Endodermal cell (in vitro differentiated cells): ENCODE measurements at regions not wholly inside any gene's neighbourhood (a gene's known extent, or its start where the extent isn't known, plus 50 kb on each side); places are given as distances from the start of the nearest gene placed in this dataset.

Source experiments
- DNase-seq: peaks from one replicate; pipeline ENCODE4 v3.0.0-alpha.2; 2017
- H3K27ac ChIP-seq: 2 replicates; pipeline ENCODE4 v1.5.1; 2013; ENCODE audit warnings: mild to moderate bottlenecking, low read depth, low read length, moderate library complexity
- H3K27me3 ChIP-seq: 2 replicates; pipeline ENCODE4 v1.6.1; 2013; ENCODE audit warnings: mild to moderate bottlenecking, low read length, moderate library complexity; ENCODE audit not compliant: insufficient read depth, control insufficient read depth, poor library complexity, severe bottlenecking
- H3K36me3 ChIP-seq: 2 replicates; pipeline ENCODE4 v1.7.0; 2013; ENCODE audit warnings: mild to moderate bottlenecking, low read length, moderate library complexity; ENCODE audit not compliant: control insufficient read depth, insufficient read depth
- H3K4me1 ChIP-seq: one replicate; pipeline ENCODE4 v1.7.0; 2013; ENCODE audit warnings: low read length; ENCODE audit not compliant: control insufficient read depth, insufficient read depth
- H3K4me3 ChIP-seq: 2 replicates; pipeline ENCODE4 v1.5.1; 2013; ENCODE audit warnings: mild to moderate bottlenecking, low read length, moderate library complexity
- H3K9ac ChIP-seq: 2 replicates; pipeline ENCODE4 v1.6.1; 2013; ENCODE audit warnings: mild to moderate bottlenecking, low read length, moderate library complexity; ENCODE audit not compliant: poor library complexity, severe bottlenecking; ENCODE audit errors: extremely low read depth
- H3K9me3 ChIP-seq: 2 replicates; pipeline ENCODE4 v1.6.1; 2013; ENCODE audit warnings: mild to moderate bottlenecking, low read length, moderate library complexity; ENCODE audit not compliant: control insufficient read depth
- H3K27ac Mint-ChIP-seq: 2 replicates; pipeline ENCODE4 v1.8.0; 2020; ENCODE audit warnings: mixed read lengths
- H3K27me3 Mint-ChIP-seq: 2 replicates; pipeline ENCODE4 v1.8.0; 2021; ENCODE audit warnings: mild to moderate bottlenecking, mixed read lengths; ENCODE audit not compliant: insufficient read depth
- H3K36me3 Mint-ChIP-seq: 2 replicates; pipeline ENCODE4 v1.8.0; 2020; ENCODE audit warnings: low read depth, mixed read lengths
- H3K4me1 Mint-ChIP-seq: 2 replicates; pipeline ENCODE4 v1.8.0; 2020; ENCODE audit warnings: mixed read lengths
- H3K4me3 Mint-ChIP-seq: 2 replicates; pipeline ENCODE4 v1.8.0; 2020; ENCODE audit warnings: mild to moderate bottlenecking, moderate library complexity, mixed read lengths
- H3K9me3 Mint-ChIP-seq: 2 replicates; pipeline ENCODE4 v1.8.0; 2020; ENCODE audit warnings: mild to moderate bottlenecking, mixed read lengths
- CTCF ChIP-seq: fragments of 200-600 bp; sonication (generic); conservative IDR thresholded peaks from 2 replicates; pipeline ENCODE4 v1.5.0; 2021; ENCODE audit warnings: antibody characterized with exemption, mild to moderate bottlenecking
- WGBS, 2 experiments: methylation state at CpG; one replicate each; pipeline versions ENCODE4 v1.1.5 to v1.1.7; 2013; ENCODE audit warnings: missing lambda C conversion rate in 2 of 2, mixed read lengths in 1 of 2; ENCODE audit not compliant: insufficient coverage in 1 of 2, insufficient read length in 1 of 2; 5-methylcytosine and 5-hydroxymethylcytosine counted together

- H3K9me3 Mint-ChIP-seq: peaks cover 5% of the 10 kb centered on the region
- no peak overlapping the region for H3K4me3 Mint-ChIP-seq
- Histone ChIP-seq H3K4me3 (no peak overlapping the region), H3K9me3 (no peaks in the 10 kb centered on the region), H3K27ac (no peak overlapping the region), H3K27me3 (no peaks in the 10 kb centered on the region), H3K4me1 (no peaks in the 10 kb centered on the region), H3K9ac (no peak overlapping the region), H3K36me3 (no peaks in the 10 kb centered on the region)
- peaks cover 3% of the 10 kb centered on the region for H3K4me1 Mint-ChIP-seq
- no peak overlapping the region for H3K27ac Mint-ChIP-seq
- no peaks in the 10 kb centered on the region for H3K36me3 Mint-ChIP-seq
- DNase-seq: no peak
- no peak for TF ChIP-seq CTCF
- H3K27me3 Mint-ChIP-seq: no peaks in the 10 kb centered on the region
Measured at GRCh38 chr13:102508411-102508810, 88.4 kb upstream of the TPP2 start.

DNA sequence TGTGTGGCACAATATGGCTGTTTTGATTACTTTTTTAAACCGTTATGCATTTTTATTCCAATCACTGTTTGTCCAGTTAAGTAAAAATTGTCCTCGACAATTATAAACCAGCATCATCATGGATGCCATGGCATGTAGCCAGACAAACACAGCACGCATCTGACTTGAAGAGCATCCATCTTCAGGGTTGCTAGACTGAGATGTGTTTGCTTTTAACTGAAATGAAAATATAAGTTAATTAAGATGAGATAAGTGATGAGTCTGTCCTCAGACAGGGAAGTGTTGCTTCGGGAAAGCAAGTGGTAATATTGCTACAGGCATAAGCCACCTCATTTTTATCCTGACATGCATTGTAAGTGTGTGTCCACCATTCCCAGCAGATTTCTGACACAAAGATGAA, 92.8 kb upstream of the TPP2 start:
- H3K36me3 ChIP-seq: no peaks in the 10 kb centered on the region
- Mint-ChIP-seq H3K4me1 (peaks cover 6% of the 10 kb centered on the region), H3K27ac (no peak overlapping the region), H3K36me3 (no peaks in the 10 kb centered on the region), H3K9me3 (peaks cover 5% of the 10 kb centered on the region), H3K4me3 (no peak overlapping the region), H3K27me3 (no peaks in the 10 kb centered on the region)
- no peak overlapping the region for H3K9ac ChIP-seq
- no peak overlapping the region for H3K4me3 ChIP-seq
- H3K9me3 ChIP-seq: no peaks in the 10 kb centered on the region
- no peaks in the 10 kb centered on the region for H3K27me3 ChIP-seq
- WGBS, 2 experiments: 91 to 95% methylated on average over 4 of the region's 4 CpGs
- no peak for TF ChIP-seq CTCF
- H3K4me1 ChIP-seq: no peaks in the 10 kb centered on the region
- DNase-seq: no peak
- H3K27ac ChIP-seq: no peak overlapping the region

DNA sequence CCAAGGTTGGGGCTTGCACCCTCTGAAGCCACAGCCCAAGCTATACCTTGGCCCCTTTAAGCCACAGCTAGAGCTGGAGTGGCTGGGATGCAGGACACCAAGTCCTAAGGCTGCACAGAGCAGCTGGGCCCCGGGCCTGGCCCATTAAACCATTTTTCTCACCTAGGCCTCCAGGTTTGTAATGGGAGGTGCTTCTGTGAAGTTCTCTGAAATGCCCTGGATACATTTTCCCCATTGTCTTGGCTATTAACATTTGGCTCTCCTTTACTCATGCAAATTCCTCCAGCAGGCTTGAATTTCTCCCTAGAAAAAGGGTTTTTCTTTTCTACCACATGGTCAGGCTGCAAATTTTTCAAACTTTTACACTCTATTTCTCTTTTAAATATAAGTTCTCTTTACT, 93.8 kb upstream of the FGF14 start:
- 80% methylated on average over 1 of the region's 1 CpG for WGBS, 2 experiments
- H3K27ac ChIP-seq: no peak overlapping the region

More for the DNA sequence above, 93.8 kb upstream of the FGF14 start:
- no peaks in the 10 kb centered on the region for H3K27me3 Mint-ChIP-seq
- DNase-seq: no peak
- TF ChIP-seq CTCF: no peak
- no peaks in the 10 kb centered on the region for H3K4me1 ChIP-seq
- H3K9me3 Mint-ChIP-seq: no peaks in the 10 kb centered on the region
- no peaks in the 10 kb centered on the region for H3K36me3 Mint-ChIP-seq
- peaks cover 8% of the 10 kb centered on the region for H3K4me1 Mint-ChIP-seq
- no peaks in the 10 kb centered on the region for H3K36me3 ChIP-seq
- H3K27me3 ChIP-seq: no peaks in the 10 kb centered on the region
- no peaks in the 10 kb centered on the region for H3K9me3 ChIP-seq
- H3K9ac ChIP-seq: no peak overlapping the region
- no peak overlapping the region for H3K4me3 ChIP-seq
- no peak overlapping the region for H3K27ac Mint-ChIP-seq
- no peak overlapping the region for H3K4me3 Mint-ChIP-seq
